ENCODE measurements at regions not wholly inside any gene's neighbourhood (a gene's known extent, or its start where the extent isn't known, plus 50 kb on each side); places are given as distances from the start of the nearest gene placed in this dataset.
"Not testable (repeated sequence)": the region's sequence is repeated elsewhere in the genome, so short reads cannot be mapped to it uniquely, and the experiment has no call there.

- DNase-seq (ENCODE audit: low spot score) (no peak), ATAC-seq (ENCODE audit: insufficient number of reproducible peaks, low FRiP score, low read depth) (no peak)
- TF ChIP-seq, protein P1, sequence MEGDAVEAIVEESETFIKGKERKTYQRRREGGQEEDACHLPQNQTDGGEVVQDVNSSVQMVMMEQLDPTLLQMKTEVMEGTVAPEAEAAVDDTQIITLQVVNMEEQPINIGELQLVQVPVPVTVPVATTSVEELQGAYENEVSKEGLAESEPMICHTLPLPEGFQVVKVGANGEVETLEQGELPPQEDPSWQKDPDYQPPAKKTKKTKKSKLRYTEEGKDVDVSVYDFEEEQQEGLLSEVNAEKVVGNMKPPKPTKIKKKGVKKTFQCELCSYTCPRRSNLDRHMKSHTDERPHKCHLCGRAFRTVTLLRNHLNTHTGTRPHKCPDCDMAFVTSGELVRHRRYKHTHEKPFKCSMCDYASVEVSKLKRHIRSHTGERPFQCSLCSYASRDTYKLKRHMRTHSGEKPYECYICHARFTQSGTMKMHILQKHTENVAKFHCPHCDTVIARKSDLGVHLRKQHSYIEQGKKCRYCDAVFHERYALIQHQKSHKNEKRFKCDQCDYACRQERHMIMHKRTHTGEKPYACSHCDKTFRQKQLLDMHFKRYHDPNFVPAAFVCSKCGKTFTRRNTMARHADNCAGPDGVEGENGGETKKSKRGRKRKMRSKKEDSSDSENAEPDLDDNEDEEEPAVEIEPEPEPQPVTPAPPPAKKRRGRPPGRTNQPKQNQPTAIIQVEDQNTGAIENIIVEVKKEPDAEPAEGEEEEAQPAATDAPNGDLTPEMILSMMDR (IDR thresholded peaks at IDR 0.05): no peak
- no peaks in the 10 kb centered on the region for H3K9me3 ChIP-seq
- no peaks in the 10 kb centered on the region for H3K36me3 ChIP-seq
- H3K4me1 ChIP-seq (ENCODE audit: control insufficient read depth in 1 of 2, low read depth in 2 of 2): no peaks in the 10 kb centered on the region
- no peak overlapping the region for H3K27ac ChIP-seq
- H3K27me3 ChIP-seq (replicated peaks; ENCODE audit: insufficient read depth): no peaks in the 10 kb centered on the region
- H3K4me3 ChIP-seq: no peak overlapping the region
Measured at GRCh38 chr9:85871008-85871407, 69.9 kb upstream of the NAA35 start.

DNA sequence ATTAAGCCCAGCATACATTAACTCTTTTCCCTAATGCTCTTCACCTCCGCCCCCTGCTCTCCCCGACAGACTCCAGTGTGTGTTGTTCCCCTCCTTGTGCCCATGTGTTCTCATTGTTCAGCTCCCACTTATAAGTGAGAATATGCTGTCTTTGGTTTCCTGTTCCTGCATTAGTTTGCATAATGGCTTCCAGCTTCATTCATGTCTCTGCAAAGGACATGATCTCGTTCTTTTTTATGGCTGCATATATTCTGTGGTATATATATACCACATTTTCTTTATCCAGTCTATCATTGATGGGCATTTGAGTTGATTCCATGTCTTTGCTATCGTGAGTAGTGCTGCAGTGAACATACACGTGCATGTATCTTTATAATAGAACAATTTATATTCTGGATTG is 69.3 kb upstream of the NAA35 start:
- not testable (repeated sequence) for DNase-seq (ENCODE audit: low spot score); ATAC-seq (ENCODE audit: insufficient number of reproducible peaks, low FRiP score, low read depth); H3K9me3 ChIP-seq; H3K4me3 ChIP-seq; H3K27me3 ChIP-seq (replicated peaks; ENCODE audit: insufficient read depth); H3K27ac ChIP-seq; H3K4me1 ChIP-seq (ENCODE audit: control insufficient read depth in 1 of 2, low read depth in 2 of 2); H3K36me3 ChIP-seq

DNA sequence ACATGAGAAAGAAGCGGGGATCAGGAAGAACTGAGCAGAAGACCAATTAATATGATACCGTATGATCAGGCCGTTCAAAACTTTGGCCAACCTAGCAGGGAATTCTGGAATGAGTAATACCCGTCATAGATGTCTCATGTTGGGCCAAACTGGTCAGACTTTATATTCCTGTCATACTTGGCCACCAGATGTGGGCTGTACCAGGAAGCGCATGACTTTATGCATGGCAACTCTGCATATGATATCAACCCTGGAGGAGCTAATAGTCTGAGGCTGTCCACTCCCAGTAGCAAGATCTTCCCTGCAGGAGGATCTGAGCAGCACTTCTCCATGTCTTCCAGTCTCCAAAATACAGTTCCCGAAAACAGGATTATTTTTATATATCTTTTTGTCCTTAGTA is 68.5 kb upstream of the NAA35 start:
- TF ChIP-seq, protein P1 (IDR thresholded peaks at IDR 0.05): no peak
- Histone ChIP-seq H3K36me3 (no peaks in the 10 kb centered on the region), H3K27me3 (replicated peaks; ENCODE audit: insufficient read depth) (no peaks in the 10 kb centered on the region), H3K27ac (no peak overlapping the region), H3K4me1 (ENCODE audit: control insufficient read depth in 1 of 2, low read depth in 2 of 2) (no peaks in the 10 kb centered on the region), H3K4me3 (no peak overlapping the region), H3K9me3 (no peaks in the 10 kb centered on the region)
- DNase-seq (ENCODE audit: low spot score) (no peak), ATAC-seq (ENCODE audit: insufficient number of reproducible peaks, low FRiP score, low read depth) (no peak)

- Histone ChIP-seq H3K9me3 (no peaks in the 10 kb centered on the region), H3K4me3 (no peak overlapping the region), H3K27ac (no peak overlapping the region), H3K4me1 (ENCODE audit: control insufficient read depth in 1 of 2, low read depth in 2 of 2) (no peaks in the 10 kb centered on the region), H3K27me3 (replicated peaks; ENCODE audit: insufficient read depth) (no peaks in the 10 kb centered on the region), H3K36me3 (peaks cover 2% of the 10 kb centered on the region)
- DNase-seq (ENCODE audit: low spot score): no peak
- ATAC-seq (ENCODE audit: insufficient number of reproducible peaks, low FRiP score, low read depth): no peak
- TF ChIP-seq, protein P1 (IDR thresholded peaks at IDR 0.05): no peak
Measured at GRCh38 chr9:85876628-85877027, 64.3 kb upstream of the NAA35 start.

GRCh38 chr9:85878872-85879597 is 61.9 kb upstream of the NAA35 start:
- not testable (repeated sequence) for H3K27ac ChIP-seq; H3K4me3 ChIP-seq; H3K27me3 ChIP-seq (replicated peaks; ENCODE audit: insufficient read depth); H3K9me3 ChIP-seq; H3K4me1 ChIP-seq (ENCODE audit: control insufficient read depth in 1 of 2, low read depth in 2 of 2); ATAC-seq (ENCODE audit: insufficient number of reproducible peaks, low FRiP score, low read depth); DNase-seq (ENCODE audit: low spot score)
- peaks cover 10% of the 10 kb centered on the region for H3K36me3 ChIP-seq

DNA sequence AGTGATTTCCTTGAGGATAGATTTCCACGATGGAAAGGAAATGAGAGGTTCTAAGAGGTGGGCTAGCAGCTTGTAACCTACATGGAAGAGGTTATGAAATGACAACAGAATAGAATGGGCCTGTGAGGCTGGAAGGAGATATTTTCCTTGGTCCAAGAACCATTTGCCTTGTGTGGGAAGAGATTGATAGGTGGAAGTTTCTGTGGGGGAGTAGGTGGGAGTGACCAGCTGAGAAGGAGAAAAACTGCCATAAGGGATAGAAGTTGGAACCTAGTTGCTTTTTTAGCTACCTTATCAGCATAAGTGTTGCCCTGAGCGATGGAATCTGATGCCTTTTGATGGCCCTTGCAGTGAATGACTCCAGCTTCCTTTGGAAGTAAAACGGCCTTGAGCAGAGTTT is 60.4 kb upstream of the NAA35 start:
- not testable (repeated sequence) for H3K4me1 ChIP-seq (ENCODE audit: control insufficient read depth in 1 of 2, low read depth in 2 of 2); H3K9me3 ChIP-seq; H3K4me3 ChIP-seq; H3K27me3 ChIP-seq (replicated peaks; ENCODE audit: insufficient read depth); DNase-seq (ENCODE audit: low spot score); ATAC-seq (ENCODE audit: insufficient number of reproducible peaks, low FRiP score, low read depth); H3K27ac ChIP-seq
- H3K36me3 ChIP-seq: peaks cover 10% of the 10 kb centered on the region

GRCh38 chr9:85884256-85884655 is 56.7 kb upstream of the NAA35 start:
- H3K36me3 ChIP-seq: peaks cover 10% of the 10 kb centered on the region
- TF ChIP-seq, protein P1 (IDR thresholded peaks at IDR 0.05): no peak

More at GRCh38 chr9:85884256-85884655, 56.7 kb upstream of the NAA35 start:
- ATAC-seq (ENCODE audit: insufficient number of reproducible peaks, low FRiP score, low read depth) (no peak), DNase-seq (ENCODE audit: low spot score) (no peak)
- no peak overlapping the region for H3K4me3 ChIP-seq
- no peak overlapping the region for H3K27ac ChIP-seq
- no peaks in the 10 kb centered on the region for H3K27me3 ChIP-seq (replicated peaks; ENCODE audit: insufficient read depth)
- no peaks in the 10 kb centered on the region for H3K4me1 ChIP-seq (ENCODE audit: control insufficient read depth in 1 of 2, low read depth in 2 of 2)
- H3K9me3 ChIP-seq: no peaks in the 10 kb centered on the region
